Endothelial cell of umbilical vein (primary cell): ENCODE measurements at regions not wholly inside any gene's neighbourhood (a gene's known extent, or its start where the extent isn't known, plus 50 kb on each side); places are given as distances from the start of the nearest gene placed in this dataset.
A peak's percentile ranks its signal among the peaks of the same experiment; 100 is the strongest.

Experiments used
- BruUV-seq: library from RNA; stranded (reverse); fragments of 400-500 nt; replicated peaks from 2 replicates; lab custom pipeline; 2021; lab: Mats Ljungman, UMichigan
- CTCF ChIA-PET: fragments of 300-600, 350-600 bp; sonication (Branson Sonifier 250); formaldehyde crosslinking; loops from one replicate; lab custom pipeline; 2021; ENCODE audit warnings: antibody characterized with exemption, inconsistent platforms; lab: Charles Lee
- POLR2A ChIA-PET: fragments of 300-600, 350-600 bp; sonication (Branson Sonifier 250); formaldehyde crosslinking; loops from one replicate; lab custom pipeline; 2021; ENCODE audit warnings: antibody characterized with exemption, inconsistent platforms; lab: Charles Lee
- DNase-seq: peaks from one replicate; pipeline ENCODE4 v3.0.0-alpha.2; 2011; ENCODE audit warnings: low read depth, low spot score
- FAIRE-seq: peaks from 2 replicates; lab custom pipeline; 2011; peaks lifted over from hg19 to GRCh38; lab: Jason Lieb, UNC
- H2AFZ ChIP-seq: 2 replicates; pipeline ENCODE4 v1.6.0; 2012; ENCODE audit warnings: low read depth, low read length, control low read depth, inconsistent platforms
- H3K27ac ChIP-seq: 2 replicates; pipeline ENCODE4 v1.5.1; 2011; ENCODE audit warnings: low read depth, mild to moderate bottlenecking, control low read depth, low read length, moderate library complexity; ENCODE audit not compliant: insufficient read depth
- H3K27me3 ChIP-seq, 2 experiments: 2 replicates each; pipeline versions ENCODE4 v1.6.0 to v1.6.1; 2011; ENCODE audit warnings: low read length in 2 of 2, mixed read lengths in 1 of 2; ENCODE audit not compliant: control insufficient read depth in 2 of 2, insufficient read depth in 2 of 2
- H3K36me3 ChIP-seq, 2 experiments: 2 replicates in 1 of 2; 3 replicates in 1 of 2; pipeline ENCODE4 v1.5.1; 2011; ENCODE audit warnings: low read length in 2 of 2, mild to moderate bottlenecking in 1 of 2, moderate library complexity in 1 of 2; ENCODE audit not compliant: control insufficient read depth in 2 of 2, insufficient read depth in 2 of 2; ENCODE audit errors: extremely low read depth in 1 of 2
- H3K4me1 ChIP-seq: 3 replicates; pipeline ENCODE4 v1.5.1; 2011; ENCODE audit warnings: mild to moderate bottlenecking, low read length; ENCODE audit not compliant: control insufficient read depth, insufficient read depth; ENCODE audit errors: extremely low read depth
- H3K4me2 ChIP-seq: 2 replicates; pipeline ENCODE4 v1.6.1; 2011; ENCODE audit warnings: low read length, control low read depth, mixed read lengths; ENCODE audit not compliant: insufficient read depth
- H3K4me3 ChIP-seq, 3 experiments: fragments of 200-600 bp in 1 of 3; sonication (generic), shearing (Covaris generic) in 1 of 3; replicated peaks in 1 of 3; 2 replicates each; pipeline ENCODE4 v1.5.1; 2011 to 2016; ENCODE audit warnings: control low read depth in 3 of 3, low read length in 3 of 3, mild to moderate bottlenecking in 2 of 3, inconsistent platforms in 1 of 3, low read depth in 1 of 3, moderate library complexity in 1 of 3; ENCODE audit not compliant: insufficient read depth in 1 of 3
- H3K79me2 ChIP-seq: 2 replicates; pipeline ENCODE4 v1.6.0; 2012; ENCODE audit warnings: low read length, inconsistent platforms; ENCODE audit not compliant: control insufficient read depth, insufficient read depth
- H3K9ac ChIP-seq: replicated peaks from 2 replicates; pipeline ENCODE3; 2011; ENCODE audit warnings: low read length, control low read depth; ENCODE audit not compliant: insufficient read depth; ENCODE audit errors: extremely low read depth
- H3K9me1 ChIP-seq: replicated peaks from 3 replicates; pipeline ENCODE4 v1.6.0; 2011; ENCODE audit warnings: mild to moderate bottlenecking, low read length; ENCODE audit not compliant: control insufficient read depth, insufficient read depth; ENCODE audit errors: extremely low read depth
- H3K9me3 ChIP-seq: replicated peaks from 2 replicates; pipeline ENCODE4 v1.5.1; 2012; ENCODE audit warnings: low read length, inconsistent platforms; ENCODE audit not compliant: control insufficient read depth, insufficient read depth
- H4K20me1 ChIP-seq: replicated peaks from 2 replicates; pipeline ENCODE3; 2011; ENCODE audit warnings: mild to moderate bottlenecking, low read length; ENCODE audit not compliant: control insufficient read depth, insufficient read depth; ENCODE audit errors: extremely low read depth
- EZH2 ChIP-seq: IDR thresholded peaks from 2 replicates; pipeline ENCODE4 v1.6.1; 2012; ENCODE audit warnings: borderline replicate concordance, low read depth, mild to moderate bottlenecking, moderate library complexity, low read length, inconsistent platforms; ENCODE audit not compliant: severe bottlenecking
- FOS ChIP-seq: IDR thresholded peaks from 2 replicates; pipeline ENCODE4 v1.6.1; 2011; ENCODE audit warnings: mild to moderate bottlenecking, low read length, moderate library complexity, borderline replicate concordance; ENCODE audit not compliant: insufficient read depth
- GATA2 ChIP-seq: IDR thresholded peaks from 2 replicates; pipeline ENCODE4 v1.7.0; 2011; ENCODE audit warnings: low read depth, mild to moderate bottlenecking, moderate library complexity, mixed read lengths, low read length; ENCODE audit not compliant: insufficient read length, insufficient read depth
- JUN ChIP-seq: IDR thresholded peaks from 2 replicates; pipeline ENCODE4 v1.6.1; 2011; ENCODE audit warnings: borderline replicate concordance, low read depth; ENCODE audit not compliant: insufficient read length, insufficient read depth
- MYC ChIP-seq: IDR thresholded peaks from one replicate; pipeline ENCODE4 v1.6.1; 2011; ENCODE audit warnings: mild to moderate bottlenecking, low read depth, low read length
- POLR2A ChIP-seq: IDR thresholded peaks from 2 replicates; pipeline ENCODE4 v1.6.1; 2012; ENCODE audit warnings: low read depth, mild to moderate bottlenecking, control low read depth, low read length
- POLR2AphosphoS5 ChIP-seq: IDR thresholded peaks from 2 replicates; pipeline ENCODE4 v1.6.1; 2012; ENCODE audit warnings: low read depth, mild to moderate bottlenecking, control low read depth, low read length, moderate library complexity; ENCODE audit not compliant: insufficient read depth
- dilution Hi-C: fragments of 300-500 bp; cut with MboI; formaldehyde crosslinking; loops from one replicate; pipeline ENCODE4 v1.15.0; 2019; ENCODE audit warnings: low sequenced_read_pairs; ENCODE audit not compliant: extremely low pct_ligation_motif_present
- intact Hi-C: fragments of 100-400 bp; cut with micrococcal nuclease; formaldehyde crosslinking; loops from one replicate; pipeline ENCODE4 v1.10.0; 2022
- TF ChIP-seq, protein P1 (sequence below), 2 donors: IDR thresholded peaks; 1 replicate in 1 of 2; 2 replicates in 1 of 2; pipeline ENCODE4 v1.5.1; 2011; ENCODE audit warnings: low read length in 2 of 2, mild to moderate bottlenecking in 2 of 2, moderate library complexity in 2 of 2, control low read depth in 1 of 2, inconsistent platforms in 1 of 2, low read depth in 1 of 2; ENCODE audit not compliant: insufficient read depth in 1 of 2; ENCODE audit errors: extremely low read depth in 1 of 2
- TF ChIP-seq, protein P2 (sequence below): IDR thresholded peaks from 2 replicates; pipeline ENCODE4 v1.6.1; 2011; ENCODE audit not compliant: insufficient read depth, insufficient read length

DNA sequence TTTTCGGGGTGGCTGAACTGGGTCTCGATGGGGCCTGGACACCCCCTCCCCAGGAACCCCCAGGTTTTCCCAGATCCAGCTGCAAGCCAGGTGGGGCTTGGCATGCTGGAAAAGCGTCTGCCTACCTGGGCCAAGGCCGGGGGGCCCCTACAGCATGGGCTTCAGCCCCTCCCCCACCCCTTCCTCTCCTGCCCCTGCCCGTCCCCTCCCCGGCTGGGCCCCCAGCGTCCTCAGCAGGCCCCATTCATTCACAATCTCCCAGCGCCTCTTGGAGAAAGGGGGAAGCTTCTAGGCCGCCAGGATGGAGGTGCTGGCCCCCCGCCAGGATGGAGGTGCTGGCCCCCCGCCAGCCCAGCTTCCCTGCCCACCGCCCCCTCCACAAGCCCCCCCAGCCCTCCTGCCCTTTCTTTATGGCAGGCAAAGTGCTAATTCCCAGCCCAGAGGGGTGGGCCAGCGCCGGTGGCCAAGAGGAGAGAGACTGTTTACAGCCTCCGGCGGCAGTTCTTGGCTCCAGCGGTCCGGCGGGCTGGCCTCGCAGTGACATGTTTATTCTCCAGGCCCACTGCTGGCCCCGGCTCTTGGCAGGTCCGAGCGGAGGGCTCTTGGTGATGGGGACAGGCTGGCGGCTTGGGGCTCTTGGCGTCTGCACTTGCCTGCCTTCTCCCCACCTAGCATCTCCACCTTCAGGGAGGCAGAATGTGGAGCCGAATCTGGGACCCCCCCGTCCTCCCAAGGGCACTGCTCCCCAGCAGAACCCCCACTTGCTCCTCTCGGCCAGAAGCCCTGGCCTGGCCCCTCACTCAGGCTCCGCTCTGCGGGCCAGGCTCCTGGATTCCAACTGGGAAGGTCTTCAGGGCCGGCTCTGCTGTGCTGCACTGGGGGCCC is 94.4 kb upstream of the CIBAR2 start:
- no peak overlapping the region for H3K4me2 ChIP-seq
- intact Hi-C loops, result no loop called here

More for the DNA sequence above, 94.4 kb upstream of the CIBAR2 start:
- no peaks in the 10 kb centered on the region for H3K79me2 ChIP-seq
- no peaks in the 10 kb centered on the region for H3K9me3 ChIP-seq
- H3K4me3 ChIP-seq, result no peak overlapping the region
- no peaks in the 10 kb centered on the region for H3K27me3 ChIP-seq
- H3K9ac ChIP-seq, result no peak overlapping the region
- no peaks in the 10 kb centered on the region for H3K4me1 ChIP-seq
- H3K9me1 ChIP-seq, result no peaks in the 10 kb centered on the region
- no peak overlapping the region for H3K27ac ChIP-seq
- BruUV-seq, result no TSS peak
- H3K36me3 ChIP-seq, result no peaks in the 10 kb centered on the region
- no peaks in the 10 kb centered on the region for H4K20me1 ChIP-seq
- FAIRE-seq (no peak), DNase-seq (peak; percentile 49)
- no peak overlapping the region for H2AFZ ChIP-seq
- ChIA-PET CTCF (no interaction called here), POLR2A (interaction anchor here (0.6 kb wide), 1 partner anchor 46 kb away, joined by 6 read pairs; no protein-coding TSS in a partner anchor)
- dilution Hi-C loops, result no loop called here
- no peak for TF ChIP-seq JUN
- TF ChIP-seq, protein P1, sequence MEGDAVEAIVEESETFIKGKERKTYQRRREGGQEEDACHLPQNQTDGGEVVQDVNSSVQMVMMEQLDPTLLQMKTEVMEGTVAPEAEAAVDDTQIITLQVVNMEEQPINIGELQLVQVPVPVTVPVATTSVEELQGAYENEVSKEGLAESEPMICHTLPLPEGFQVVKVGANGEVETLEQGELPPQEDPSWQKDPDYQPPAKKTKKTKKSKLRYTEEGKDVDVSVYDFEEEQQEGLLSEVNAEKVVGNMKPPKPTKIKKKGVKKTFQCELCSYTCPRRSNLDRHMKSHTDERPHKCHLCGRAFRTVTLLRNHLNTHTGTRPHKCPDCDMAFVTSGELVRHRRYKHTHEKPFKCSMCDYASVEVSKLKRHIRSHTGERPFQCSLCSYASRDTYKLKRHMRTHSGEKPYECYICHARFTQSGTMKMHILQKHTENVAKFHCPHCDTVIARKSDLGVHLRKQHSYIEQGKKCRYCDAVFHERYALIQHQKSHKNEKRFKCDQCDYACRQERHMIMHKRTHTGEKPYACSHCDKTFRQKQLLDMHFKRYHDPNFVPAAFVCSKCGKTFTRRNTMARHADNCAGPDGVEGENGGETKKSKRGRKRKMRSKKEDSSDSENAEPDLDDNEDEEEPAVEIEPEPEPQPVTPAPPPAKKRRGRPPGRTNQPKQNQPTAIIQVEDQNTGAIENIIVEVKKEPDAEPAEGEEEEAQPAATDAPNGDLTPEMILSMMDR (IDR thresholded peaks at IDR 0.05; ENCODE audit: extremely low read depth in 1 of 2, insufficient read depth in 1 of 2, low read depth in 1 of 2, low read length in 2 of 2), result no peak
- TF ChIP-seq, protein P2, sequence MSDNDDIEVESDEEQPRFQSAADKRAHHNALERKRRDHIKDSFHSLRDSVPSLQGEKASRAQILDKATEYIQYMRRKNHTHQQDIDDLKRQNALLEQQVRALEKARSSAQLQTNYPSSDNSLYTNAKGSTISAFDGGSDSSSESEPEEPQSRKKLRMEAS, result no peak
- no peak for TF ChIP-seq EZH2
- no peak for TF ChIP-seq POLR2A
- TF ChIP-seq POLR2AphosphoS5, result no peak
- no peak for TF ChIP-seq MYC
- no peak for TF ChIP-seq GATA2
- no peak for TF ChIP-seq FOS
